Right lung (tissue), 2 donors: ENCODE measurements at regions not wholly inside any gene's neighbourhood (a gene's known extent, or its start where the extent isn't known, plus 50 kb on each side); places are given as distances from the start of the nearest gene placed in this dataset.
A peak's percentile ranks its signal among the peaks of the same experiment; 100 is the strongest.
"Not testable (repeated sequence)": the region's sequence is repeated elsewhere in the genome, so short reads cannot be mapped to it uniquely, and the experiment has no call there.

Experiments
- DNase-seq, 2 donors: peaks; one replicate each; pipeline ENCODE4 v3.0.0-alpha.2; 2013

- DNase-seq = no peak
Measured at GRCh38 chr1:19024532-19024931, 68.1 kb upstream of the IFFO2 start.

- DNase-seq = no peak
Measured at GRCh38 chr1:19023787-19024186, 67.3 kb upstream of the IFFO2 start.

GRCh38 chr1:19021845-19022244 lies 65.4 kb upstream of the IFFO2 start:
- DNase-seq = no peak

- not testable (repeated sequence) for DNase-seq
Measured at GRCh38 chr1:19019288-19019687, 62.8 kb upstream of the IFFO2 start.

GRCh38 chr1:19015476-19015875 lies 59.0 kb upstream of the IFFO2 start:
- no peak for DNase-seq

- no peak for DNase-seq
Measured at GRCh38 chr1:19014765-19015164, 58.3 kb upstream of the IFFO2 start.

GRCh38 chr1:19013826-19014548 lies 57.5 kb upstream of the IFFO2 start:
- DNase-seq = no peak

- no peak for DNase-seq
Measured at GRCh38 chr1:19011845-19012231, 55.4 kb upstream of the IFFO2 start.

GRCh38 chr1:19010995-19011844 lies 54.7 kb upstream of the IFFO2 start:
- peak; percentile 41 to 56 for DNase-seq

GRCh38 chr1:19010503-19010902 lies 54.0 kb upstream of the IFFO2 start:
- no peak for DNase-seq

GRCh38 chr1:19009882-19010321 lies 53.4 kb upstream of the IFFO2 start:
- no peak for DNase-seq

- no peak for DNase-seq
Measured at GRCh38 chr1:19009126-19009881, 52.8 kb upstream of the IFFO2 start.

GRCh38 chr1:19007491-19008441 lies 51.3 kb upstream of the IFFO2 start:
- peak in 1 of 2 donors; percentile 21 for DNase-seq

GRCh38 chr1:19006837-19007271 lies 50.4 kb upstream of the IFFO2 start:
- no peak for DNase-seq
